IPS-18a (cell line): ENCODE measurements at regions not wholly inside any gene's neighbourhood (a gene's known extent, or its start where the extent isn't known, plus 50 kb on each side); places are given as distances from the start of the nearest gene placed in this dataset.
"Not testable (repeated sequence)": the region's sequence is repeated elsewhere in the genome, so short reads cannot be mapped to it uniquely, and the experiment has no call there.

Source experiments
- H3K27ac ChIP-seq: one replicate; pipeline ENCODE4 v1.5.1; 2013; ENCODE audit warnings: low read length
- H3K27me3 ChIP-seq: one replicate; pipeline ENCODE4 v1.6.1; 2013; ENCODE audit warnings: mild to moderate bottlenecking, low read length; ENCODE audit not compliant: control insufficient read depth, insufficient read depth
- H3K36me3 ChIP-seq: one replicate; pipeline ENCODE4 v1.6.1; 2013; ENCODE audit warnings: low read depth, low read length; ENCODE audit not compliant: control insufficient read depth
- H3K4me1 ChIP-seq: one replicate; pipeline ENCODE4 v1.6.1; 2013; ENCODE audit warnings: low read depth, low read length; ENCODE audit not compliant: control insufficient read depth
- H3K4me3 ChIP-seq: one replicate; pipeline ENCODE4 v1.5.1; 2013; ENCODE audit warnings: low read length
- H3K9ac ChIP-seq: one replicate; pipeline ENCODE4 v1.6.1; 2013; ENCODE audit warnings: mild to moderate bottlenecking, low read length, moderate library complexity
- H3K9me3 ChIP-seq: one replicate; pipeline ENCODE4 v1.6.1; 2013; ENCODE audit warnings: low read depth, low read length; ENCODE audit not compliant: control insufficient read depth

DNA sequence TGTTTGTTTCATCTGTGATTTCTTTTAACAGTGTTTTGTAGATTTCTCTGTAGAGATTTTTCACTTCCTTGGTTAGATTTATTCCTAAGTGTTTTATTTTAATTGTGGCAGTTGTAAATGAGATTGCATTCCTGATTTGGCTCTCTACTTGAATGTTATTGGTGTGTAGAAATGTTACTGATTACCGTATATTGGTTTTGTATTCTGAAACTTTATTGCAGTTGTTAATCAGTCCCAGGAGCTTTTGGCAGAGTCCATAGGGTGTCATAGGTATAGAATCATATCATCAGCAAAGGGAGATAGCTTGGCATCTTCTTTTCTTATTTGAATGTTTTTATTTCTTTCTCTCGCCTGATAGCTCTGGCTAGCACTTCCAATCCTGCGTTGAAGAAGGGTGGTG is 1386.7 kb downstream of the SLITRK5 start:
- Histone ChIP-seq H3K36me3 (no peaks in the 10 kb centered on the region), H3K4me1 (no peaks in the 10 kb centered on the region), H3K9me3 (no peaks in the 10 kb centered on the region), H3K27ac (no peak overlapping the region), H3K27me3 (no peaks in the 10 kb centered on the region), H3K9ac (no peak overlapping the region), H3K4me3 (no peak overlapping the region)

- Histone ChIP-seq H3K9ac (no peak overlapping the region), H3K27me3 (no peaks in the 10 kb centered on the region), H3K4me1 (no peaks in the 10 kb centered on the region), H3K4me3 (no peak overlapping the region), H3K36me3 (no peaks in the 10 kb centered on the region), H3K27ac (no peak overlapping the region), H3K9me3 (no peaks in the 10 kb centered on the region)
Measured at GRCh38 chr13:89061821-89062220, 1390.7 kb downstream of the SLITRK5 start.

GRCh38 chr13:89066868-89067466 is 1395.8 kb downstream of the SLITRK5 start:
- H3K4me1 ChIP-seq: no peaks in the 10 kb centered on the region
- H3K9ac ChIP-seq: no peak overlapping the region
- no peak overlapping the region for H3K27ac ChIP-seq
- H3K36me3 ChIP-seq: no peaks in the 10 kb centered on the region
- no peak overlapping the region for H3K4me3 ChIP-seq
- no peaks in the 10 kb centered on the region for H3K27me3 ChIP-seq
- no peaks in the 10 kb centered on the region for H3K9me3 ChIP-seq

- Histone ChIP-seq H3K4me3 (no peak overlapping the region), H3K9ac (no peak overlapping the region), H3K9me3 (no peaks in the 10 kb centered on the region), H3K36me3 (no peaks in the 10 kb centered on the region), H3K27me3 (no peaks in the 10 kb centered on the region), H3K4me1 (no peaks in the 10 kb centered on the region), H3K27ac (no peak overlapping the region)
Measured at GRCh38 chr13:89072979-89073378, 1401.8 kb downstream of the SLITRK5 start.

- Histone ChIP-seq H3K4me3 (no peak overlapping the region), H3K4me1 (no peaks in the 10 kb centered on the region), H3K9me3 (no peaks in the 10 kb centered on the region), H3K27me3 (no peaks in the 10 kb centered on the region), H3K27ac (no peak overlapping the region), H3K36me3 (no peaks in the 10 kb centered on the region), H3K9ac (no peak overlapping the region)
Measured at GRCh38 chr13:89076622-89077021, 1405.5 kb downstream of the SLITRK5 start.

DNA sequence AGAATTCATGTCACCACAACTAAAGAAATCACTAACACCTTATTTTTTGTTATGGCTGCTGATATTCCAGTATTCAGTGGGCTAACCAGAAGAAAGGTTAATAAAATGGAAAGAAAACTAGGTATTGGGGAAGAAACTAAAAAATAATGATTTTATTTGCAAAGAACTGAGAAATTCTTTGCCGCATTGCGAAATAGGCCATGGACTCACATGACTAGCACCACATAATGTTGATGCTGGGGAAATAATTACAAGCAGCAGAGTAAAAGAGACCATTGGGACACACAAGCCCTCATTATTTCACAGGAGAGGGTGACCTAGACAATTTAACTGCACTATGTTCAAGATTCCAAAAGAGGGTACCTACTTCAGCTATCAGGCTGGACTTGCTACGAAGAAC is 1411.5 kb downstream of the SLITRK5 start:
- Histone ChIP-seq H3K9me3 (no peaks in the 10 kb centered on the region), H3K4me1 (no peaks in the 10 kb centered on the region), H3K27me3 (no peaks in the 10 kb centered on the region), H3K4me3 (no peak overlapping the region), H3K27ac (no peak overlapping the region), H3K9ac (no peak overlapping the region), H3K36me3 (no peaks in the 10 kb centered on the region)

DNA sequence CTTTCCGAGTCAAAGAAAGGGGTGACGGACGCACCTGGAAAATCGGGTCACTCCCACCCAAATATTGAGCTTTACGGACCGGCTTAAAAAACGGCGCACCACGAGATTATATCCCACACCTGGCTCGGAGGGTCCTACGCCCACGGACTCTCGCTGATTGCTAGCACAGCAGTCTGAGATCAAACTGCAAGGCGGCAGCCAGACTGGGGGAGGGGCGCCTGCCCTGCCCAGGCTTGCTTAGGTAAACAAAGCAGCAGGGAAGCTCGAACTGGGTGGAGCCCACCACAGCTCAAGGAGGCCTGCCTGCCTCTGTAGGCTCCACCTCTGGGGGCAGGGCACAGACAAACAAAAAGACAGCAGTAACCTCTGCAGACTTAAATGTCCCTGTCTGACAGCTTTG is 1416.9 kb downstream of the SLITRK5 start:
- H3K27ac ChIP-seq, H3K27me3 ChIP-seq, H3K4me1 ChIP-seq, H3K9ac ChIP-seq, H3K4me3 ChIP-seq, H3K36me3 ChIP-seq, H3K9me3 ChIP-seq: not testable (repeated sequence)

GRCh38 chr13:89097994-89098393 is 1426.8 kb downstream of the SLITRK5 start:
- no peaks in the 10 kb centered on the region for H3K4me1 ChIP-seq
- H3K9ac ChIP-seq: no peak overlapping the region
- H3K9me3 ChIP-seq: no peaks in the 10 kb centered on the region
- no peak overlapping the region for H3K27ac ChIP-seq
- H3K4me3 ChIP-seq: no peak overlapping the region
- H3K27me3 ChIP-seq: no peaks in the 10 kb centered on the region
- H3K36me3 ChIP-seq: no peaks in the 10 kb centered on the region

DNA sequence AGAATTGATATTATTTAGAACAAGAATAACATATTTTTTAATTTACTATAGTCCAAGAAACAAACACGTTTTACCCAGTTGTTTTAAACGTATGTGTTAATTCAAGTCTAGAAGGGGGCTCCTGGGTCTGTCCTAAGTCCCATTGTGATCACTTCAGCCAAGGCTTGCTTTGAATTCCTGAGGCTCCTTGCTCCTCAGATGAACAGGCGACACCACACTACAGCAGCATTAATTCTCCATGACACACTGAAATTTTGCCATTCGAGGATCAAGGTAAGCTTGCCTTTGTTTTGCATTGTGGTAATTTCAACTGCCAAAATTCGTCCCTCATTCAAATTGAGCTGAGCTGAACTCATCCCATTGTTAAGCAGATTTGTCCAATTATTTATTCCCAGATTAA is 1442.6 kb downstream of the SLITRK5 start:
- no peak overlapping the region for H3K4me3 ChIP-seq
- no peak overlapping the region for H3K9ac ChIP-seq
- no peaks in the 10 kb centered on the region for H3K27me3 ChIP-seq
- no peaks in the 10 kb centered on the region for H3K9me3 ChIP-seq
- no peak overlapping the region for H3K27ac ChIP-seq
- no peaks in the 10 kb centered on the region for H3K36me3 ChIP-seq
- peaks cover 15% of the 10 kb centered on the region for H3K4me1 ChIP-seq

DNA sequence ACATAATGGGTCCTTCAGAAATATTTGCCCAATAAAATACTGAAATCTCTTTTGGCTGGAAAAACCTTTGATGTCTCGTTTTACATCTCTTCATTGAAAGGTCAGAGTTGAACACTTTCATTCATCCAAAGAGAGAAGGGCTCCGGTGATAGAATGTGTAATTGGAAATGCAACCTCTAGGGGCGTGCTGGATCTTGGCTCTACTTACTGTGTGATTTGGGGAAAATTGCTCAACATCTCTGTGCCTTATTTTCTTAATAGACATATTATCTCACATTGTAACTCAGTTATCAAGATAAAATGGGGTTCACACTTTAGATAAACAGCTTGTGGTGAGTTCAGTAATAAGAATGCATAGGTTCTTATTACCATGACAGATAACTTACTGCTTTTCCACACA is 1444.1 kb downstream of the SLITRK5 start:
- H3K4me3 ChIP-seq: no peak overlapping the region
- H3K27me3 ChIP-seq: no peaks in the 10 kb centered on the region
- peaks cover 15% of the 10 kb centered on the region for H3K4me1 ChIP-seq
- H3K9me3 ChIP-seq: no peaks in the 10 kb centered on the region
- no peaks in the 10 kb centered on the region for H3K36me3 ChIP-seq
- no peak overlapping the region for H3K9ac ChIP-seq
- H3K27ac ChIP-seq: no peak overlapping the region

GRCh38 chr13:89136678-89137077 is 1465.5 kb downstream of the SLITRK5 start:
- Histone ChIP-seq H3K9ac (no peak overlapping the region), H3K4me3 (no peak overlapping the region), H3K9me3 (no peaks in the 10 kb centered on the region), H3K27ac (no peak overlapping the region), H3K36me3 (no peaks in the 10 kb centered on the region), H3K27me3 (no peaks in the 10 kb centered on the region), H3K4me1 (no peaks in the 10 kb centered on the region)

GRCh38 chr13:89150362-89150761 is 1479.2 kb downstream of the SLITRK5 start:
- Histone ChIP-seq H3K36me3 (no peaks in the 10 kb centered on the region), H3K27me3 (no peaks in the 10 kb centered on the region), H3K27ac (no peak overlapping the region), H3K4me1 (no peaks in the 10 kb centered on the region), H3K4me3 (no peak overlapping the region), H3K9me3 (no peaks in the 10 kb centered on the region), H3K9ac (no peak overlapping the region)
